CD14-positive monocyte (primary cell): ENCODE measurements at regions not wholly inside any gene's neighbourhood (a gene's known extent, or its start where the extent isn't known, plus 50 kb on each side); places are given as distances from the start of the nearest gene placed in this dataset.

Experiments
- DNase-seq, 3 donors: peaks; one replicate each; pipeline ENCODE4 v3.0.0-alpha.2; 2011 to 2022
- H2AFZ ChIP-seq: 2 replicates; pipeline ENCODE4 v1.6.0; 2012; ENCODE audit warnings: mild to moderate bottlenecking, low read depth, low read length, inconsistent platforms; ENCODE audit not compliant: insufficient read depth, poor library complexity, severe bottlenecking
- H3K27ac ChIP-seq, 2 donors: 1 replicate in 1 of 2; 2 replicates in 1 of 2; pipeline ENCODE4 v1.5.1; 2012 to 2013; ENCODE audit warnings: low read length in 2 of 2, control low read depth in 1 of 2, inconsistent platforms in 1 of 2, low read depth in 1 of 2, mild to moderate bottlenecking in 1 of 2
- H3K27me3 ChIP-seq, 2 donors: one replicate each; pipeline versions ENCODE4 v1.6.0 to v1.6.1; 2011 to 2013; ENCODE audit warnings: low read length in 2 of 2; ENCODE audit not compliant: control insufficient read depth in 2 of 2, insufficient read depth in 2 of 2
- H3K36me3 ChIP-seq, 2 donors: replicated peaks in 1 of 2; 1 replicate in 1 of 2; 2 replicates in 1 of 2; pipeline versions ENCODE4 v1.5.1 to v1.6.1; 2012 to 2013; ENCODE audit warnings: low read length in 2 of 2, control low read depth in 1 of 2, inconsistent platforms in 1 of 2, mild to moderate bottlenecking in 1 of 2; ENCODE audit not compliant: insufficient read depth in 2 of 2, control insufficient read depth in 1 of 2
- H3K4me1 ChIP-seq, 2 donors: 1 replicate in 1 of 2; 2 replicates in 1 of 2; pipeline versions ENCODE4 v1.5.1 to v1.6.1; 2012 to 2013; ENCODE audit warnings: low read length in 2 of 2, control low read depth in 1 of 2, inconsistent platforms in 1 of 2, mild to moderate bottlenecking in 1 of 2, moderate library complexity in 1 of 2; ENCODE audit not compliant: insufficient read depth in 2 of 2, control insufficient read depth in 1 of 2
- H3K4me2 ChIP-seq: replicated peaks from 2 replicates; pipeline ENCODE3; 2012; ENCODE audit warnings: low read length, moderate library complexity, mild to moderate bottlenecking; ENCODE audit not compliant: poor library complexity, severe bottlenecking; ENCODE audit errors: extremely low read depth
- H3K4me3 ChIP-seq, 3 experiments: fragments of 200-600 bp in 1 of 3; sonication (generic) in 1 of 3; replicated peaks in 1 of 3; 1 replicate in 2 of 3; 2 replicates in 1 of 3; pipeline ENCODE4 v1.5.1; 2011 to 2013; ENCODE audit warnings: low read length in 3 of 3, mild to moderate bottlenecking in 3 of 3, control low read depth in 2 of 3, low read depth in 2 of 3, inconsistent platforms in 1 of 3, moderate library complexity in 1 of 3
- H3K79me2 ChIP-seq: 2 replicates; pipeline ENCODE4 v1.6.0; 2012; ENCODE audit warnings: mild to moderate bottlenecking, control low read depth, inconsistent platforms, low read length, moderate library complexity; ENCODE audit not compliant: insufficient read depth
- H3K9ac ChIP-seq: 2 replicates; pipeline ENCODE4 v1.6.0; 2017; ENCODE audit warnings: low read length, mild to moderate bottlenecking; ENCODE audit not compliant: insufficient read depth, poor library complexity, severe bottlenecking
- H3K9me3 ChIP-seq, 2 donors: replicated peaks in 1 of 2; 1 replicate in 1 of 2; 2 replicates in 1 of 2; pipeline versions ENCODE4 v1.5.1 to v1.6.1; 2012 to 2013; ENCODE audit warnings: low read length in 2 of 2, control low read depth in 1 of 2; ENCODE audit not compliant: control insufficient read depth in 1 of 2, insufficient read depth in 1 of 2
- H4K20me1 ChIP-seq: 2 replicates; pipeline ENCODE4 v1.6.0; 2012; ENCODE audit warnings: mild to moderate bottlenecking, low read length, control low read depth, moderate library complexity; ENCODE audit not compliant: insufficient read depth
- H3K27ac Mint-ChIP-seq, 7 donors: one replicate each; pipeline ENCODE4 v1.8.0; 2020; ENCODE audit warnings: mild to moderate bottlenecking in 7 of 7, mixed read lengths in 7 of 7, moderate library complexity in 6 of 7, inconsistent platforms in 2 of 7
- H3K27me3 Mint-ChIP-seq, 3 donors: one replicate each; pipeline ENCODE4 v1.8.0; 2021 to 2022; ENCODE audit warnings: low read depth in 3 of 3, mild to moderate bottlenecking in 3 of 3, mixed read lengths in 3 of 3, moderate library complexity in 3 of 3, inconsistent platforms in 1 of 3
- H3K36me3 Mint-ChIP-seq, 2 donors: one replicate each; pipeline ENCODE4 v1.8.0; 2020; ENCODE audit warnings: mixed read lengths in 2 of 2, inconsistent platforms in 1 of 2, mild to moderate bottlenecking in 1 of 2
- H3K4me1 Mint-ChIP-seq: one replicate; pipeline ENCODE4 v1.8.0; 2020; ENCODE audit warnings: mild to moderate bottlenecking, mixed read lengths
- H3K4me3 Mint-ChIP-seq, 2 donors: one replicate each; pipeline ENCODE4 v1.8.0; 2020; ENCODE audit warnings: mild to moderate bottlenecking in 2 of 2, mixed read lengths in 2 of 2, moderate library complexity in 1 of 2
- H3K9me3 Mint-ChIP-seq, 7 donors: one replicate each; pipeline ENCODE4 v1.8.0; 2020 to 2022; ENCODE audit warnings: mixed read lengths in 7 of 7, mild to moderate bottlenecking in 6 of 7, moderate library complexity in 6 of 7, inconsistent platforms in 2 of 7
- WGBS: methylation state at CpG from one replicate; pipeline ENCODE4 v1.1.5; 2013; ENCODE audit warnings: missing lambda C conversion rate; ENCODE audit not compliant: insufficient coverage; 5-methylcytosine and 5-hydroxymethylcytosine counted together
- intact Hi-C, 2 donors: fragments of 100-400 bp; cut with micrococcal nuclease; formaldehyde crosslinking; loops; one replicate each; pipeline versions ENCODE4 v1.15.0 to v1.15.1; 2023
- TF ChIP-seq, protein P1 (sequence below): fragments of 200-600 bp; IDR thresholded peaks from one replicate; pipeline ENCODE4 v1.8.0; 2022; ENCODE audit warnings: antibody characterized with exemption, mild to moderate bottlenecking

DNA sequence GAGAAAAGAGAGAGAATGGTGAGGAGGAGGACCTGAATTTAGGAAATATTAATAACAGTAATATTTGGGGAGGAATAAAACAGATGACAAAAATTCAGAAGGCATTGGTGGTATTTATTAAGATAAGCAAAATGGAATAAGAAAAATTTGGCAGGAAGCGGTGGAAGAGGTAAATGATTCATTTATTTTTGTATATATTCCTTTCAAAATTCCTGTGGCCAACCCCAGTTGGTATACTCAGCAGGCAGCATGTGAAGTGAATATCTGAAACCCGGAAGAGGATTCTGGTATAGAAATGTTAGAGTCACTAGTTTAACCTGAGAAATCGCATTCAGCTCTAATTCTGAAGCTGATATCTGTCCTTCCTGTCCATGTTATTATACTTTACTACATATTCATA, 792.0 kb downstream of the KCNJ2 start:
- no peak overlapping the region for H3K27ac Mint-ChIP-seq

DNA sequence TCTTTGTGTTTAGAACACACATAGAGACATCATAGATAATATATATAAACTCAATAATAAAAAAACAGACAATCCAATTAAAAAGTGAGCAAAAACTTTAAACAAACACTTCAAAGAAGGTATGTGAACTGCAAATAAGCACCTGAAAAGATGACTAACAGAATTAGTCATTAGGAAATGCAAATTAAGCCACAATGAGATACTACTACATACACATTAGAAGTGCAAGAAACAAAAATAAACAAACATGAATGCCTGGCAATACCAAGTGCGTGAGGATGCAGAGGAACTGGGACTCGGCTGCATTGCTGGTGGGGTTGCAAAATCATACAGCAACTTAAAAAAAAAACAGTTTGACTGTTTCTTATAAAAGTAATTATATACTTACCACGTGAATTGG, 799.0 kb downstream of the KCNJ2 start:
- no CpG with 5 or more reads among the region's 3 CpGs for WGBS
- no peak overlapping the region for H3K4me3 ChIP-seq
- intact Hi-C loops: no loop called here
- peaks cover 12 to 19% of the 10 kb centered on the region in 2 donors for H3K9me3 ChIP-seq
- H3K27me3 ChIP-seq: no peaks in the 10 kb centered on the region
- no peak overlapping the region for H3K9ac ChIP-seq
- Mint-ChIP-seq H3K4me3 (no peak overlapping the region), H3K4me1 (no peaks in the 10 kb centered on the region), H3K36me3 (no peaks in the 10 kb centered on the region), H3K27ac (no peak overlapping the region), H3K9me3 (peaks cover 4 to 19% (median 15%) of the 10 kb centered on the region in 7 donors), H3K27me3 (peaks cover 0 to 2% (median 2%) of the 10 kb centered on the region in 3 donors)
- no peaks in the 10 kb centered on the region for H3K79me2 ChIP-seq
- no peaks in the 10 kb centered on the region for H4K20me1 ChIP-seq
- no peak overlapping the region for H2AFZ ChIP-seq
- no peak overlapping the region for H3K4me2 ChIP-seq
- no peaks in the 10 kb centered on the region for H3K36me3 ChIP-seq
- H3K27ac ChIP-seq: no peak overlapping the region
- DNase-seq: no peak
- H3K4me1 ChIP-seq: no peaks in the 10 kb centered on the region
- TF ChIP-seq, protein P1, sequence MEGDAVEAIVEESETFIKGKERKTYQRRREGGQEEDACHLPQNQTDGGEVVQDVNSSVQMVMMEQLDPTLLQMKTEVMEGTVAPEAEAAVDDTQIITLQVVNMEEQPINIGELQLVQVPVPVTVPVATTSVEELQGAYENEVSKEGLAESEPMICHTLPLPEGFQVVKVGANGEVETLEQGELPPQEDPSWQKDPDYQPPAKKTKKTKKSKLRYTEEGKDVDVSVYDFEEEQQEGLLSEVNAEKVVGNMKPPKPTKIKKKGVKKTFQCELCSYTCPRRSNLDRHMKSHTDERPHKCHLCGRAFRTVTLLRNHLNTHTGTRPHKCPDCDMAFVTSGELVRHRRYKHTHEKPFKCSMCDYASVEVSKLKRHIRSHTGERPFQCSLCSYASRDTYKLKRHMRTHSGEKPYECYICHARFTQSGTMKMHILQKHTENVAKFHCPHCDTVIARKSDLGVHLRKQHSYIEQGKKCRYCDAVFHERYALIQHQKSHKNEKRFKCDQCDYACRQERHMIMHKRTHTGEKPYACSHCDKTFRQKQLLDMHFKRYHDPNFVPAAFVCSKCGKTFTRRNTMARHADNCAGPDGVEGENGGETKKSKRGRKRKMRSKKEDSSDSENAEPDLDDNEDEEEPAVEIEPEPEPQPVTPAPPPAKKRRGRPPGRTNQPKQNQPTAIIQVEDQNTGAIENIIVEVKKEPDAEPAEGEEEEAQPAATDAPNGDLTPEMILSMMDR: no peak

More for the DNA sequence above, 792.0 kb downstream of the KCNJ2 start:
- Mint-ChIP-seq H3K4me1 (no peaks in the 10 kb centered on the region), H3K9me3 (peaks cover 2 to 15% (median 8%) of the 10 kb centered on the region in 7 donors), H3K27me3 (peaks cover 0 to 2% (median 0%) of the 10 kb centered on the region in 3 donors), H3K4me3 (no peak overlapping the region), H3K36me3 (no peaks in the 10 kb centered on the region)
- Histone ChIP-seq H3K9me3 (peaks cover 14 to 19% of the 10 kb centered on the region in 2 donors), H3K4me2 (no peak overlapping the region), H3K27me3 (no peaks in the 10 kb centered on the region), H3K27ac (no peak overlapping the region), H3K4me1 (no peaks in the 10 kb centered on the region), H3K36me3 (no peaks in the 10 kb centered on the region), H3K4me3 (no peak overlapping the region), H2AFZ (no peak overlapping the region), H3K79me2 (no peaks in the 10 kb centered on the region), H4K20me1 (no peaks in the 10 kb centered on the region), H3K9ac (no peak overlapping the region)
- DNase-seq: no peak
- no CpG with 5 or more reads among the region's 3 CpGs for WGBS
- intact Hi-C loops: no loop called here
- TF ChIP-seq, protein P1: no peak
